ENCODE measurements at regions not wholly inside any gene's neighbourhood (a gene's known extent, or its start where the extent isn't known, plus 50 kb on each side); places are given as distances from the start of the nearest gene placed in this dataset.
"Not testable (repeated sequence)": the region's sequence is repeated elsewhere in the genome, so short reads cannot be mapped to it uniquely, and the experiment has no call there.

DNA sequence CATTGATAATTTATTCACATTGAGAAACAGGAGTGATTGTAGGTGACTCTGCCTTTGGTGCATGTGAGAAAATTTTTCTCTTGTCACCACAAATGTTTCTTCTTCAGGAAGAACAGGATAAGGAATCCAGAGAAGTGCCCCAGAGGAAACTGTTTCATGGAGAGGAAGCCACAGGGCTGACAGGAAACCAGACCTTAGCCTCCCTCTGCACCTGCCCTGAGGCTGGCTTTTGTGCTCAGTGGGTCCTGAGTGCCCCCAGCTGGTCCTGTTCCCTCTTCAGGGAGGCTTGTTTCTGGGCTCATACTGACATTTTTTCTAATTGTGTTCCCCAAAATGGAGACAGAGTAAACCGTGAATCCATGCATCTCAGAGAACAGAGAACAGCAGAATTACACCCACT, 135.8 kb upstream of the POTEB2 start:
- DNase-seq; H3K9ac ChIP-seq (ENCODE audit: low read length); H3K4ac ChIP-seq (ENCODE audit: low read depth, low read length); H3K4me1 ChIP-seq (ENCODE audit: control insufficient read depth, low read depth, low read length); H2BK120ac ChIP-seq (ENCODE audit: low read depth, low read length); H3K23ac ChIP-seq (ENCODE audit: low read length); H2BK5ac ChIP-seq (ENCODE audit: low read length); H3K27me3 ChIP-seq (ENCODE audit: insufficient read depth, low read length, poor library complexity); H3K18ac ChIP-seq (ENCODE audit: low read length); H3K56ac ChIP-seq (ENCODE audit: low read length); H2AK5ac ChIP-seq (ENCODE audit: low read length); H3K27ac ChIP-seq (ENCODE audit: low read depth, low read length); H3K79me2 ChIP-seq (ENCODE audit: control insufficient read depth, insufficient read depth, low read length); H4K5ac ChIP-seq (ENCODE audit: low read length); H3K36me3 ChIP-seq (ENCODE audit: control insufficient read depth, insufficient read depth, low read length); H3K79me1 ChIP-seq (ENCODE audit: low read length); H3K4me2 ChIP-seq (ENCODE audit: low read length); H3K4me3 ChIP-seq (ENCODE audit: low read length); H2BK15ac ChIP-seq (replicated peaks; ENCODE audit: low read depth); H4K8ac ChIP-seq (ENCODE audit: low read depth, low read length): not testable (repeated sequence)
- WGBS (ENCODE audit: extremely low coverage, insufficient coverage, low lambda C conversion rate): no CpG with 5 or more reads among the region's 1 CpG

DNA sequence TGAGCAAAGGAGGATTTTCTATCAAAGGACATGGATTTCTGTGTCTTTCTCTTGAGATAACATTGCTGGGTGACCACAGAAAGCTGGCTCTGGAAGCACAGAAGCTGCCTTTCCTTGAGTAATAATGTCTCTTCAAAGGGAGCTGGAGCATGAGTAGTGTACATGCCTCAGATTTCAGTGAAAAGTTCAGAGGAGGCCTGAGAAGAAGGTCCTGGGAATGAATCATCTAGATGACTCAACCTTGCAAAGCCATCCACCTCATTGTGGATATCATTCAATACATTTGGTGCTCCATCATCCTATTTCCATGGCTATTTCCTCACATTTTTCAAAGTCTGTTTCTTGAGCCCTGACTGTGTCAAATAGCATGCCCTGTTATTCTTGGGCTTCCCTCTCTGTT, 125.6 kb upstream of the POTEB2 start:
- not testable (repeated sequence) for H3K4me1 ChIP-seq (ENCODE audit: control insufficient read depth, low read depth, low read length); H3K18ac ChIP-seq (ENCODE audit: low read length); H3K27ac ChIP-seq (ENCODE audit: low read depth, low read length); H3K4me2 ChIP-seq (ENCODE audit: low read length); H4K5ac ChIP-seq (ENCODE audit: low read length); H2BK120ac ChIP-seq (ENCODE audit: low read depth, low read length); H3K79me1 ChIP-seq (ENCODE audit: low read length); H3K56ac ChIP-seq (ENCODE audit: low read length); H3K36me3 ChIP-seq (ENCODE audit: control insufficient read depth, insufficient read depth, low read length); H3K27me3 ChIP-seq (ENCODE audit: insufficient read depth, low read length, poor library complexity); H3K23ac ChIP-seq (ENCODE audit: low read length); H3K79me2 ChIP-seq (ENCODE audit: control insufficient read depth, insufficient read depth, low read length); H2BK5ac ChIP-seq (ENCODE audit: low read length); H4K8ac ChIP-seq (ENCODE audit: low read depth, low read length); H2AK5ac ChIP-seq (ENCODE audit: low read length); H3K4ac ChIP-seq (ENCODE audit: low read depth, low read length); DNase-seq; H3K4me3 ChIP-seq (ENCODE audit: low read length); H2BK15ac ChIP-seq (replicated peaks; ENCODE audit: low read depth); H3K9ac ChIP-seq (ENCODE audit: low read length)

DNA sequence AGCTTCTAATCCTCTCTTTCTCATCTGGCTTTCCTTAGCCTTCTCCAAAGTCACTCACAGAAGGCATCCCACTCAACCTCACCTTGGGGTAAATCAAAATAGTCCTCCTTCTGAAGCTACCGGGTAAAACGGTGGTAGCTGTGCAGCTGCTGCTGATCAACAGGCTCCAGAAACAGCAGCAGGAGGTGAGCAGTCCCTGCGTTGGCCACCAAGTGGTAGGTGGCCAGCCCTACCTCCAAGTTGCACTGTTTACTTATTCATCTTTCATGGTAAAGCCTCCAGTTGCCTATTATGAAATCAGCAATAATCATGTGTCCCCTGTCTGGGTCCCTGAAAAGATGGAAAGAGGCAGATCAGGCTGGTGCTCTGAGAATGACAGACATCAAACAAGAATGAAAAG, 125.1 kb upstream of the POTEB2 start:
- H3K23ac ChIP-seq (ENCODE audit: low read length); H3K27me3 ChIP-seq (ENCODE audit: insufficient read depth, low read length, poor library complexity); H3K79me1 ChIP-seq (ENCODE audit: low read length); H3K36me3 ChIP-seq (ENCODE audit: control insufficient read depth, insufficient read depth, low read length); H2AK5ac ChIP-seq (ENCODE audit: low read length); H3K9ac ChIP-seq (ENCODE audit: low read length); H4K5ac ChIP-seq (ENCODE audit: low read length); H2BK5ac ChIP-seq (ENCODE audit: low read length); H3K56ac ChIP-seq (ENCODE audit: low read length); H3K4me2 ChIP-seq (ENCODE audit: low read length); H2BK120ac ChIP-seq (ENCODE audit: low read depth, low read length); H2BK15ac ChIP-seq (replicated peaks; ENCODE audit: low read depth); H3K4ac ChIP-seq (ENCODE audit: low read depth, low read length); H4K8ac ChIP-seq (ENCODE audit: low read depth, low read length); DNase-seq; H3K4me1 ChIP-seq (ENCODE audit: control insufficient read depth, low read depth, low read length); H3K4me3 ChIP-seq (ENCODE audit: low read length); H3K27ac ChIP-seq (ENCODE audit: low read depth, low read length); H3K79me2 ChIP-seq (ENCODE audit: control insufficient read depth, insufficient read depth, low read length); H3K18ac ChIP-seq (ENCODE audit: low read length): not testable (repeated sequence)
- no CpG with 5 or more reads among the region's 3 CpGs for WGBS (ENCODE audit: extremely low coverage, insufficient coverage, low lambda C conversion rate)

- not testable (repeated sequence) for H2BK15ac ChIP-seq (replicated peaks; ENCODE audit: low read depth); H3K27ac ChIP-seq (ENCODE audit: low read depth, low read length); H4K5ac ChIP-seq (ENCODE audit: low read length); H2AK5ac ChIP-seq (ENCODE audit: low read length); H3K18ac ChIP-seq (ENCODE audit: low read length); H3K79me2 ChIP-seq (ENCODE audit: control insufficient read depth, insufficient read depth, low read length); H3K36me3 ChIP-seq (ENCODE audit: control insufficient read depth, insufficient read depth, low read length); H4K8ac ChIP-seq (ENCODE audit: low read depth, low read length); H3K4me3 ChIP-seq (ENCODE audit: low read length); H3K23ac ChIP-seq (ENCODE audit: low read length); H3K4me1 ChIP-seq (ENCODE audit: control insufficient read depth, low read depth, low read length); H2BK120ac ChIP-seq (ENCODE audit: low read depth, low read length); H2BK5ac ChIP-seq (ENCODE audit: low read length); H3K4me2 ChIP-seq (ENCODE audit: low read length); H3K56ac ChIP-seq (ENCODE audit: low read length); H3K9ac ChIP-seq (ENCODE audit: low read length); H3K4ac ChIP-seq (ENCODE audit: low read depth, low read length); DNase-seq; H3K27me3 ChIP-seq (ENCODE audit: insufficient read depth, low read length, poor library complexity); H3K79me1 ChIP-seq (ENCODE audit: low read length)
- no CpG with 5 or more reads among the region's 5 CpGs for WGBS (ENCODE audit: extremely low coverage, insufficient coverage, low lambda C conversion rate)
Observed at GRCh38 chr15:20986775-20987174, 120.7 kb upstream of the POTEB2 start.

DNA sequence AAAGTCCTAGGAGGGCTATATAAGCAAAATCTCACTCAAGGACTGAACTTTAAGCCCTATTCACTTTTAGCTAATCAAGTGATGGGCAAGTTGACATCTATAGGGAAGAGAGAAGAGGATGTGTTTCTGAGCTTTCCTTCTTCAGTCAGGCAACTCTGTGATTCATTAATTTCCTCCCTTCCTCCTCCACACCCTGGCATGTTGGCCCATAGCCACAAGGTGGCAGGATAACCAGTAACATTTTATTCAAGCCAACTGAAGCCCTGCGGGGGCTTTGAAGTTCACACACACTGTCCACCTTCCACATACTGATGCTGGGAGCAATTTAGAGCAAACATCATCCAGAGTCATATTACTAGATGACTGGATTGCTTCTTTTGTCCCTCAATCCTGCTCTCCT, 111.9 kb upstream of the POTEB2 start:
- not testable (repeated sequence) for H3K4me2 ChIP-seq (ENCODE audit: low read length); H3K27me3 ChIP-seq (ENCODE audit: insufficient read depth, low read length, poor library complexity); H3K23ac ChIP-seq (ENCODE audit: low read length); H2BK5ac ChIP-seq (ENCODE audit: low read length); DNase-seq; H2BK15ac ChIP-seq (replicated peaks; ENCODE audit: low read depth); H3K79me2 ChIP-seq (ENCODE audit: control insufficient read depth, insufficient read depth, low read length); H3K27ac ChIP-seq (ENCODE audit: low read depth, low read length); H2AK5ac ChIP-seq (ENCODE audit: low read length); H3K4ac ChIP-seq (ENCODE audit: low read depth, low read length); H3K36me3 ChIP-seq (ENCODE audit: control insufficient read depth, insufficient read depth, low read length); H3K9ac ChIP-seq (ENCODE audit: low read length); H2BK120ac ChIP-seq (ENCODE audit: low read depth, low read length); H3K4me1 ChIP-seq (ENCODE audit: control insufficient read depth, low read depth, low read length); H3K4me3 ChIP-seq (ENCODE audit: low read length); H3K79me1 ChIP-seq (ENCODE audit: low read length); H4K8ac ChIP-seq (ENCODE audit: low read depth, low read length); H3K18ac ChIP-seq (ENCODE audit: low read length); H4K5ac ChIP-seq (ENCODE audit: low read length); H3K56ac ChIP-seq (ENCODE audit: low read length)
- WGBS (ENCODE audit: extremely low coverage, insufficient coverage, low lambda C conversion rate): no CpG with 5 or more reads among the region's 1 CpG

DNA sequence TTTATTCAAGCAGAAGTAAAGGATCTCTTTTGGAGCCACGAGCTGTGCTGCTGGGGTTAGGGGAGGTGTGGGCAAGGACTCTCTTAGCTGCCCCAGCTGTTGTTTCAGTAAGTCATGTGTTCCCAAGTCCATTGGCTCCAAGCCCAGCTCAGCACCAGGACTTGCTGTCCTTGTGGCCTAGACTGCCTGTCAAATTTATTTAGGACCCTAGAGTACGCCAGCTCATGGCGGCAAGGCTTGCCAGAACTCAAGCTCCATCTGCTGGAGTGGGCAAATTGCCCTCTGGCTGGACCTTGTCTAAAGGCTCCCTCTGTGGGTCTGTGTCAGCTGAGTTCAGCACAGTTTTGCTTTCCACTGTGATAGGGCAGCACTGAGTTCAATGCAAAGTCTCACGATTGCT, 106.6 kb upstream of the POTEB2 start:
- H3K23ac ChIP-seq (ENCODE audit: low read length); DNase-seq; H2BK5ac ChIP-seq (ENCODE audit: low read length); H4K5ac ChIP-seq (ENCODE audit: low read length); H2BK120ac ChIP-seq (ENCODE audit: low read depth, low read length); H3K4me3 ChIP-seq (ENCODE audit: low read length); H3K9ac ChIP-seq (ENCODE audit: low read length); H2BK15ac ChIP-seq (replicated peaks; ENCODE audit: low read depth); H3K27me3 ChIP-seq (ENCODE audit: insufficient read depth, low read length, poor library complexity); H3K27ac ChIP-seq (ENCODE audit: low read depth, low read length); H3K4me2 ChIP-seq (ENCODE audit: low read length); H3K56ac ChIP-seq (ENCODE audit: low read length); H3K4ac ChIP-seq (ENCODE audit: low read depth, low read length); H2AK5ac ChIP-seq (ENCODE audit: low read length); H3K79me1 ChIP-seq (ENCODE audit: low read length); H3K36me3 ChIP-seq (ENCODE audit: control insufficient read depth, insufficient read depth, low read length); H3K4me1 ChIP-seq (ENCODE audit: control insufficient read depth, low read depth, low read length); H3K79me2 ChIP-seq (ENCODE audit: control insufficient read depth, insufficient read depth, low read length); H4K8ac ChIP-seq (ENCODE audit: low read depth, low read length); H3K18ac ChIP-seq (ENCODE audit: low read length): not testable (repeated sequence)
- WGBS (ENCODE audit: extremely low coverage, insufficient coverage, low lambda C conversion rate): no CpG with 5 or more reads among the region's 4 CpGs
